ENCODE measurements at regions not wholly inside any gene's neighbourhood (a gene's known extent, or its start where the extent isn't known, plus 50 kb on each side); places are given as distances from the start of the nearest gene placed in this dataset.

GRCh38 chr1:178028841-178029481 lies 59.1 kb upstream of the SEC16B start:
- H3K9me3 ChIP-seq (ENCODE audit: insufficient read depth in 2 of 2, low read depth in 1 of 2, low read length in 1 of 2) = no peaks in the 10 kb centered on the region
- no peak overlapping the region for H3K56ac ChIP-seq (replicated peaks; ENCODE audit: insufficient read length, low read depth, low read length)
- H3K4ac ChIP-seq (replicated peaks; ENCODE audit: insufficient read length, low read depth, low read length) = no peak overlapping the region
- no peaks in the 10 kb centered on the region for H3K27me3 ChIP-seq (replicated peaks in 1 of 4; ENCODE audit: control insufficient read depth in 3 of 4, extremely low read depth in 1 of 4, insufficient read depth in 3 of 4, low read length in 3 of 4)
- no peak overlapping the region for H2BK15ac ChIP-seq (ENCODE audit: low read length)
- H3K23me2 ChIP-seq (ENCODE audit: low read depth, low read length) = no peaks in the 10 kb centered on the region
- H4K91ac ChIP-seq (replicated peaks; ENCODE audit: insufficient read length, low read length) = no peak overlapping the region
- no peak overlapping the region for H2BK120ac ChIP-seq (replicated peaks; ENCODE audit: low read depth, low read length)
- no peak overlapping the region for H3K27ac ChIP-seq (ENCODE audit: low read depth, low read length)
- no peak overlapping the region for H3K4me2 ChIP-seq (ENCODE audit: insufficient read depth in 1 of 2, low read depth in 2 of 2, low read length in 2 of 2)
- FAIRE-seq (no peak), DNase-seq (ENCODE audit: low read depth in 1 of 2, low spot score in 2 of 2) (no peak)
- H3K79me2 ChIP-seq (ENCODE audit: control insufficient read depth in 1 of 2, insufficient read depth in 2 of 2, low read length in 2 of 2) = no peaks in the 10 kb centered on the region
- H2BK5ac ChIP-seq (ENCODE audit: low read depth, low read length) = no peak overlapping the region
- H2BK12ac ChIP-seq (ENCODE audit: low read depth, low read length) = no peak overlapping the region
- H3K14ac ChIP-seq (ENCODE audit: insufficient read length) = no peak overlapping the region
- H3K9ac ChIP-seq (replicated peaks in 1 of 4; ENCODE audit: extremely low read depth in 1 of 4, low read depth in 3 of 4, low read length in 3 of 4) = no peak overlapping the region
- ChIA-PET CTCF (ENCODE audit: partially characterized antibody) (interaction anchor here (0.6 to 3.1 kb wide), 6 partner anchors 8 to 1840 kb away, joined by 3 to 15 read pairs (median 4); no protein-coding TSS in a partner anchor), POLR2A (ENCODE audit: partially characterized antibody) (interaction anchor here (0.7 to 1.4 kb wide), 2 partner anchors 23 to 65 kb away, joined by 3 read pairs; partner anchors contain the start of gene RASAL2)
- H2AFZ ChIP-seq (ENCODE audit: low read length) = no peak overlapping the region
- no peak overlapping the region for H3K4me3 ChIP-seq (ENCODE audit: extremely low read depth in 1 of 4, insufficient read depth in 2 of 4, low read depth in 3 of 4, low read length in 4 of 4)
- H4K8ac ChIP-seq (ENCODE audit: extremely low read depth, insufficient read depth, low read length) = no peak overlapping the region
- H4K5ac ChIP-seq (ENCODE audit: insufficient read length, low read depth, low read length) = no peak overlapping the region
- H2BK20ac ChIP-seq (ENCODE audit: low read length) = no peak overlapping the region
- WGBS, 2 experiments (ENCODE audit: extremely low coverage in 1 of 2, insufficient coverage in 1 of 2, insufficient read length in 1 of 2, insufficient replicate concordance in 2 of 2, low coverage in 1 of 2, low lambda C conversion rate in 2 of 2, missing lambda C conversion rate in 1 of 2) = 77% methylated on average over 7 of the region's 7 CpGs; no CpG with 5 or more reads in 1 of the 2 experiments
- H3K79me1 ChIP-seq (ENCODE audit: low read depth, low read length) = no peaks in the 10 kb centered on the region
- H3K4me1 ChIP-seq (replicated peaks in 1 of 4; ENCODE audit: control insufficient read depth in 3 of 4, insufficient read depth in 4 of 4, low read length in 3 of 4) = no peaks in the 10 kb centered on the region
- no peaks in the 10 kb centered on the region for H3K36me3 ChIP-seq (ENCODE audit: control insufficient read depth in 2 of 4, insufficient read depth in 4 of 4, low read length in 3 of 4)
- H4K20me1 ChIP-seq (replicated peaks in 1 of 2; ENCODE audit: control insufficient read depth in 1 of 2, insufficient read depth in 2 of 2, low read length in 2 of 2) = no peaks in the 10 kb centered on the region
- no peak overlapping the region for H2AK5ac ChIP-seq (ENCODE audit: low read depth, low read length)
- no peak overlapping the region for H3K23ac ChIP-seq (ENCODE audit: insufficient read length)
- no peak overlapping the region for H3K18ac ChIP-seq (ENCODE audit: extremely low read depth, low read length)
- TF ChIP-seq TAF1 (IDR thresholded peaks at IDR 0.05; ENCODE audit: low read depth, low read length) (no peak), SP4 (IDR thresholded peaks at IDR 0.05; ENCODE audit: low read length) (no peak), CHD1 (IDR thresholded peaks at IDR 0.05; ENCODE audit: low read depth, low read length) (no peak), SUZ12 (IDR thresholded peaks at IDR 0.05; ENCODE audit: low read length) (no peak), ASH2L (IDR thresholded peaks at IDR 0.05; ENCODE audit: low read length) (no peak), SP2 (IDR thresholded peaks at IDR 0.05; ENCODE audit: low read length) (no peak), RFX5 (IDR thresholded peaks at IDR 0.05; ENCODE audit: borderline replicate concordance, low read depth, low read length) (no peak), TAF7 (optimal IDR thresholded peaks at IDR 0.05; ENCODE audit: borderline replicate concordance, low read depth, low read length) (no peak), FOSL1 (IDR thresholded peaks at IDR 0.05; ENCODE audit: insufficient read depth, low read depth, low read length) (no peak), CTBP2 (IDR thresholded peaks at IDR 0.05; ENCODE audit: borderline replicate concordance, insufficient read depth, insufficient read length, low read length) (no peak), SIRT6 (IDR thresholded peaks at IDR 0.05; ENCODE audit: low read length) (no peak), SRF (IDR thresholded peaks at IDR 0.05; ENCODE audit: low read depth, low read length) (no peak), TEAD4 (IDR thresholded peaks at IDR 0.05; ENCODE audit: low read depth, low read length) (no peak), EZH2 (IDR thresholded peaks at IDR 0.05; ENCODE audit: low read depth, low read length, severe bottlenecking) (no peak), NRF1 (IDR thresholded peaks at IDR 0.05; ENCODE audit: low read depth, low read length) (no peak)
